Parathyroid adenoma (tissue), 2 donors: ENCODE measurements at regions not wholly inside any gene's neighbourhood (a gene's known extent, or its start where the extent isn't known, plus 50 kb on each side); places are given as distances from the start of the nearest gene placed in this dataset.
"Not testable (repeated sequence)": the region's sequence is repeated elsewhere in the genome, so short reads cannot be mapped to it uniquely, and the experiment has no call there.

Experiments used
- H2AFZ ChIP-seq: fragments of 300-600 bp; sonication (generic); one replicate; pipeline ENCODE4 v1.7.0; 2017; ENCODE audit warnings: antibody characterized with exemption, mild to moderate bottlenecking
- H3K27ac ChIP-seq: fragments of 300-600 bp; sonication (generic); one replicate; pipeline ENCODE4 v1.7.0; 2017
- H3K27me3 ChIP-seq: fragments of 300-600 bp; sonication (generic); one replicate; pipeline ENCODE4 v1.7.0; 2017; ENCODE audit warnings: low read length; ENCODE audit not compliant: control insufficient read depth, insufficient read depth
- H3K36me3 ChIP-seq: fragments of 300-600 bp; sonication (generic); one replicate; pipeline ENCODE4 v1.7.0; 2017; ENCODE audit warnings: low read length; ENCODE audit not compliant: control insufficient read depth, insufficient read depth
- H3K4me1 ChIP-seq: fragments of 300-600 bp; sonication (generic); one replicate; pipeline ENCODE4 v1.7.0; 2017; ENCODE audit warnings: control low read depth
- H3K4me2 ChIP-seq: fragments of 300-600 bp; sonication (generic); one replicate; pipeline ENCODE4 v1.7.0; 2017; ENCODE audit warnings: low read length
- H3K4me3 ChIP-seq: fragments of 300-600 bp; sonication (generic); one replicate; pipeline ENCODE4 v1.7.0; 2017; ENCODE audit warnings: low read depth, low read length
- H3K79me2 ChIP-seq: fragments of 300-600 bp; sonication (generic); one replicate; pipeline ENCODE4 v1.7.0; 2017; ENCODE audit warnings: control low read depth
- H3K9ac ChIP-seq: fragments of 300-600 bp; sonication (generic); one replicate; pipeline ENCODE4 v1.7.0; 2017; ENCODE audit warnings: mild to moderate bottlenecking
- H3K9me3 ChIP-seq: fragments of 300-600 bp; sonication (generic); one replicate; pipeline ENCODE4 v1.7.0; 2017; ENCODE audit warnings: low read length; ENCODE audit not compliant: control insufficient read depth
- CTCF ChIP-seq: fragments of 300-600 bp; sonication (generic); IDR thresholded peaks from one replicate; pipeline ENCODE4 v1.7.0; 2017; ENCODE audit warnings: antibody characterized with exemption, mild to moderate bottlenecking
- donor health status: primary hyperparathyroidism.

DNA sequence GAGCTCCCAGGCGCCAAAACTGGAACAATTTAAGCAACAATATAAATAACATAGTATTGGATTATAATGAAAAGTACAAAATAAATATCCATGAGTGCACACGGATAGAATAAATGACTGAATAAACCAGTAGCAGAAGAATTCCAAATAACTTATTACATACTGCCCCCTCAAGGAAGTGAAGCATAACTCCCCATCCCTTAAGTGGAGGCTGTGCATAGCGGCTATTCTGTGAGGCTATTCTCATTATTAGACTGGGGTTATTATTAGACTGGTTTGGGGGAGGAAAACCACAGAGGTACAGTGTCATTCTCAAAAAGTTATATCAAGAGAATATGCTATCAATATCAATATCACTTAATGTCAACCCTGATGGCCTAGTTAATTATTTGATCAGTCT lies 94.4 kb upstream of the SIRPA start:
- Histone ChIP-seq H3K27ac (no peak overlapping the region), H3K27me3 (no peaks in the 10 kb centered on the region), H3K9ac (no peak overlapping the region), H3K4me1 (no peaks in the 10 kb centered on the region), H3K4me3 (no peak overlapping the region), H2AFZ (no peak overlapping the region), H3K79me2 (no peaks in the 10 kb centered on the region), H3K9me3 (no peaks in the 10 kb centered on the region), H3K4me2 (no peak overlapping the region), H3K36me3 (no peaks in the 10 kb centered on the region)
- TF ChIP-seq CTCF = no peak

- no peak overlapping the region for H3K9ac ChIP-seq
- H3K4me1 ChIP-seq = no peaks in the 10 kb centered on the region
- H3K4me2 ChIP-seq = no peak overlapping the region
- no peaks in the 10 kb centered on the region for H3K36me3 ChIP-seq
- no peak for TF ChIP-seq CTCF
- H2AFZ ChIP-seq = no peak overlapping the region
- no peaks in the 10 kb centered on the region for H3K9me3 ChIP-seq
- H3K4me3 ChIP-seq = no peak overlapping the region
- no peaks in the 10 kb centered on the region for H3K27me3 ChIP-seq
- no peaks in the 10 kb centered on the region for H3K79me2 ChIP-seq
- no peak overlapping the region for H3K27ac ChIP-seq
Observed at GRCh38 chr20:1800180-1800579, 95.0 kb upstream of the SIRPA start.

- H3K79me2 ChIP-seq, H3K36me3 ChIP-seq, H3K4me1 ChIP-seq, H3K27me3 ChIP-seq, H3K27ac ChIP-seq, H3K9me3 ChIP-seq, H3K9ac ChIP-seq, H3K4me3 ChIP-seq, H3K4me2 ChIP-seq, H2AFZ ChIP-seq: not testable (repeated sequence)
Observed at GRCh38 chr20:1799746-1800145, 95.5 kb upstream of the SIRPA start.

- Histone ChIP-seq H3K36me3 (no peaks in the 10 kb centered on the region), H3K27ac (no peak overlapping the region), H3K27me3 (no peaks in the 10 kb centered on the region), H3K4me3 (no peak overlapping the region), H3K9ac (no peak overlapping the region), H3K4me2 (no peak overlapping the region), H3K4me1 (no peaks in the 10 kb centered on the region), H3K79me2 (no peaks in the 10 kb centered on the region), H2AFZ (no peak overlapping the region), H3K9me3 (no peaks in the 10 kb centered on the region)
- TF ChIP-seq CTCF = no peak
Observed at GRCh38 chr20:1798982-1799381, 96.2 kb upstream of the SIRPA start.

DNA sequence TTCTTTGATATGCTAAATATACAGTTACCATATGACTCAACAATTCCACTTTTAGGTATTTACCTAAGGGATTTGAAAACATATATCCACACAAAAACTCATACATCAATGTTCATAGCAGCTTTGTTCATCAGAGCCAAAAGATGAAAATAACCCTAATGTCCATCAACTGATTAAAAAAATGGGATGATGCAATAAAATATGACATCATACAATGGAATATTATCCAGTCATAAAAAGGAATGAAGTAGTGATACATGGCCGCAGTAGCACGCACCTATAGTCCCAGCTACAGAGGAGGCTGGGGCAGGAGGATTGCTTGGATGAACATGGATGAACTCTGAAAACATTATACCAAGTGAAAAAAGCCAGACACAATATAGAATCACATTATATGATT lies 101.4 kb upstream of the SIRPA start:
- Histone ChIP-seq H3K9me3 (no peaks in the 10 kb centered on the region), H3K27ac (no peak overlapping the region), H2AFZ (no peak overlapping the region), H3K36me3 (no peaks in the 10 kb centered on the region), H3K4me2 (no peak overlapping the region), H3K79me2 (no peaks in the 10 kb centered on the region), H3K4me3 (no peak overlapping the region), H3K9ac (no peak overlapping the region), H3K4me1 (no peaks in the 10 kb centered on the region), H3K27me3 (no peaks in the 10 kb centered on the region)
- no peak for TF ChIP-seq CTCF
